M059J (cell line): ENCODE measurements at regions not wholly inside any gene's neighbourhood (a gene's known extent, or its start where the extent isn't known, plus 50 kb on each side); places are given as distances from the start of the nearest gene placed in this dataset.

ENCODE experiments used
- DNase-seq: peaks from one replicate; pipeline ENCODE4 v3.0.0-alpha.2; 2012; ENCODE audit warnings: low read depth

GRCh38 chr15:88315221-88315878 lies 58.8 kb upstream of the NTRK3 start:
- no peak for DNase-seq

GRCh38 chr15:88312941-88313579 lies 56.5 kb upstream of the NTRK3 start:
- no peak for DNase-seq

- no peak for DNase-seq
Observed at GRCh38 chr15:88309363-88309762, 52.8 kb upstream of the NTRK3 start.

GRCh38 chr15:88307344-88307743 lies 50.8 kb upstream of the NTRK3 start:
- no peak for DNase-seq
